Glutamatergic neuron (in vitro differentiated cells): ENCODE measurements at regions not wholly inside any gene's neighbourhood (a gene's known extent, or its start where the extent isn't known, plus 50 kb on each side); places are given as distances from the start of the nearest gene placed in this dataset.

Experiments
- DNase-seq: peaks from one replicate; pipeline ENCODE4 v3.0.0; 2022
- H3K27ac Mint-ChIP-seq: one replicate; pipeline ENCODE4 v1.8.0; 2020; ENCODE audit warnings: mild to moderate bottlenecking, mixed read lengths, inconsistent platforms; ENCODE audit not compliant: unreplicated experiment
- H3K27me3 Mint-ChIP-seq: one replicate; pipeline ENCODE4 v1.8.0; 2020; ENCODE audit warnings: mild to moderate bottlenecking, moderate library complexity, mixed read lengths, inconsistent platforms; ENCODE audit not compliant: unreplicated experiment
- H3K36me3 Mint-ChIP-seq: one replicate; pipeline ENCODE4 v1.8.0; 2020; ENCODE audit warnings: mild to moderate bottlenecking, mixed read lengths, inconsistent platforms; ENCODE audit not compliant: unreplicated experiment
- H3K4me1 Mint-ChIP-seq: one replicate; pipeline ENCODE4 v1.8.0; 2020; ENCODE audit warnings: mild to moderate bottlenecking, low read depth, mixed read lengths, inconsistent platforms; ENCODE audit not compliant: unreplicated experiment
- H3K4me3 Mint-ChIP-seq: one replicate; pipeline ENCODE4 v1.8.0; 2020; ENCODE audit warnings: mild to moderate bottlenecking, mixed read lengths, inconsistent platforms; ENCODE audit not compliant: unreplicated experiment
- H3K9me3 Mint-ChIP-seq: one replicate; pipeline ENCODE4 v1.8.0; 2020; ENCODE audit warnings: mild to moderate bottlenecking, moderate library complexity, mixed read lengths, inconsistent platforms; ENCODE audit not compliant: unreplicated experiment
- CTCF ChIP-seq: fragments of 200-600 bp; sonication (generic); IDR thresholded peaks from one replicate; pipeline ENCODE4 v1.5.0; 2021; ENCODE audit not compliant: partially characterized antibody, unreplicated experiment

- TF ChIP-seq CTCF, result no peak
- no peaks in the 10 kb centered on the region for H3K36me3 Mint-ChIP-seq
- peaks cover 5% of the 10 kb centered on the region for H3K9me3 Mint-ChIP-seq
- H3K27ac Mint-ChIP-seq, result no peak overlapping the region
- no peak overlapping the region for H3K4me3 Mint-ChIP-seq
- H3K27me3 Mint-ChIP-seq, result peaks cover 3% of the 10 kb centered on the region
- H3K4me1 Mint-ChIP-seq, result peaks cover 40% of the 10 kb centered on the region
- peak; percentile 50 for DNase-seq
Observed at GRCh38 chr18:37985126-37985525, 419.5 kb upstream of the CELF4 start.

GRCh38 chr18:37980556-37980955, 415.0 kb upstream of the CELF4 start:
- H3K27ac Mint-ChIP-seq, result no peak overlapping the region
- no peaks in the 10 kb centered on the region for H3K27me3 Mint-ChIP-seq
- no peaks in the 10 kb centered on the region for H3K36me3 Mint-ChIP-seq
- no peak for DNase-seq
- H3K9me3 Mint-ChIP-seq, result no peaks in the 10 kb centered on the region
- peaks cover 11% of the 10 kb centered on the region for H3K4me1 Mint-ChIP-seq
- no peak for TF ChIP-seq CTCF
- no peak overlapping the region for H3K4me3 Mint-ChIP-seq

- no peak for DNase-seq
- TF ChIP-seq CTCF, result no peak
- no peaks in the 10 kb centered on the region for H3K9me3 Mint-ChIP-seq
- no peaks in the 10 kb centered on the region for H3K4me1 Mint-ChIP-seq
- H3K4me3 Mint-ChIP-seq, result no peak overlapping the region
- H3K27me3 Mint-ChIP-seq, result no peaks in the 10 kb centered on the region
- H3K27ac Mint-ChIP-seq, result no peak overlapping the region
- H3K36me3 Mint-ChIP-seq, result no peaks in the 10 kb centered on the region
Observed at GRCh38 chr18:37975446-37975845, 409.8 kb upstream of the CELF4 start.

GRCh38 chr18:37967261-37967660, 401.7 kb upstream of the CELF4 start:
- no peak overlapping the region for H3K4me3 Mint-ChIP-seq
- H3K4me1 Mint-ChIP-seq, result no peaks in the 10 kb centered on the region
- DNase-seq, result no peak
- H3K36me3 Mint-ChIP-seq, result no peaks in the 10 kb centered on the region
- no peaks in the 10 kb centered on the region for H3K27me3 Mint-ChIP-seq
- no peak overlapping the region for H3K27ac Mint-ChIP-seq
- H3K9me3 Mint-ChIP-seq, result no peaks in the 10 kb centered on the region
- TF ChIP-seq CTCF, result no peak

GRCh38 chr18:37965572-37965970, 400.0 kb upstream of the CELF4 start:
- Mint-ChIP-seq H3K27ac (no peak overlapping the region), H3K9me3 (no peaks in the 10 kb centered on the region), H3K36me3 (peaks cover 2% of the 10 kb centered on the region), H3K4me1 (no peaks in the 10 kb centered on the region), H3K4me3 (no peak overlapping the region), H3K27me3 (no peaks in the 10 kb centered on the region)
- DNase-seq, result no peak
- no peak for TF ChIP-seq CTCF
